Erythroblast (primary cell): ENCODE measurements at regions not wholly inside any gene's neighbourhood (a gene's known extent, or its start where the extent isn't known, plus 50 kb on each side); places are given as distances from the start of the nearest gene placed in this dataset.

Experiments used
- GATA1 ChIP-seq: IDR thresholded peaks from 2 replicates; pipeline ENCODE4 v1.6.1; 2011; ENCODE audit warnings: low read depth, mild to moderate bottlenecking, control low read depth, low read length, moderate library complexity
- POLR2A ChIP-seq: IDR thresholded peaks from 2 replicates; pipeline ENCODE4 v1.6.1; 2011; ENCODE audit warnings: mild to moderate bottlenecking, low read length

DNA sequence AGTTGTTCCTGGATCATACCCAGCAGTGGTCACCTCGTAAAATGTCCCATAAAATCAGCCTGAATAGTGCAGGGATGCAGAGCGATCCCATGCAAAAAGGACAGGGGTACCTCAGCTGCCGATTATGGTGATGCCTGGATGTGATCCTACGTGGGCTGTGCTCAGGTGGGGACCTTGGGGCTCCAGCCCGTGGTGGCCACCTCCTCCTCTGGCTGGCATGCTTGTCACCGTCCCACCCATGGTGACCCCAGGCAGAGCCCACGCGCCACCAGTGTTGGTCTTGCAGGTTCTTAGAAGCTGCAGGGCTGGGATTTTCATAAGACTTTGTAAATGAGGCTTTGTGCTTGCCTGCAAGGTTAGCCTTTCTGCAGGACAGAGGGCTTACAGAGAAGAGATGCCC lies 97.2 kb downstream of the GLRX3 start:
- TF ChIP-seq POLR2A (no peak), GATA1 (no peak)
